ENCODE measurements at regions not wholly inside any gene's neighbourhood (a gene's known extent, or its start where the extent isn't known, plus 50 kb on each side); places are given as distances from the start of the nearest gene placed in this dataset.

DNA sequence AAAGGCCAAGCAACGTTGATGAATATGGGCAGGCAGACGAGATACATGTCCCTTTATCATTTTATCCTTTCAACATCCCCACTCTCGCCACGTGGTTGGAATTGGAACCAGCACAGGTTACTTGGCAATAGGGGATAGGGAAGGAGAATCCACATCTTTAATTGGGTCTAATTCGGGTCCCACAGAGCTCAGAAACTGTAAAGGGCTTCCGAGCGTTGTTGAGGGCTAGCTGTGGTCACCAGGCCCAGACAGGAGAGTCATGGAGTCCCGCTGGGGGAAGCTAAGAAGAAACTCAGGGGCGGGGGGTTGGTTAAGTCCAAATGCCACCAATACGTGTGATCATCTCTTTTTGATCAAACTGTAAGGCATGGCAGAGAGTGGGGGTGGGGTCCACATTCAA is 271.3 kb upstream of the ZFHX3 start:
- no peak for TF ChIP-seq EZH2 (IDR thresholded peaks at IDR 0.05; ENCODE audit: low read length, missing control alignments)
- TF ChIP-seq, protein P1, sequence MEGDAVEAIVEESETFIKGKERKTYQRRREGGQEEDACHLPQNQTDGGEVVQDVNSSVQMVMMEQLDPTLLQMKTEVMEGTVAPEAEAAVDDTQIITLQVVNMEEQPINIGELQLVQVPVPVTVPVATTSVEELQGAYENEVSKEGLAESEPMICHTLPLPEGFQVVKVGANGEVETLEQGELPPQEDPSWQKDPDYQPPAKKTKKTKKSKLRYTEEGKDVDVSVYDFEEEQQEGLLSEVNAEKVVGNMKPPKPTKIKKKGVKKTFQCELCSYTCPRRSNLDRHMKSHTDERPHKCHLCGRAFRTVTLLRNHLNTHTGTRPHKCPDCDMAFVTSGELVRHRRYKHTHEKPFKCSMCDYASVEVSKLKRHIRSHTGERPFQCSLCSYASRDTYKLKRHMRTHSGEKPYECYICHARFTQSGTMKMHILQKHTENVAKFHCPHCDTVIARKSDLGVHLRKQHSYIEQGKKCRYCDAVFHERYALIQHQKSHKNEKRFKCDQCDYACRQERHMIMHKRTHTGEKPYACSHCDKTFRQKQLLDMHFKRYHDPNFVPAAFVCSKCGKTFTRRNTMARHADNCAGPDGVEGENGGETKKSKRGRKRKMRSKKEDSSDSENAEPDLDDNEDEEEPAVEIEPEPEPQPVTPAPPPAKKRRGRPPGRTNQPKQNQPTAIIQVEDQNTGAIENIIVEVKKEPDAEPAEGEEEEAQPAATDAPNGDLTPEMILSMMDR (conservative IDR thresholded peaks at IDR 0.05 in 1 of 2, IDR thresholded peaks at IDR 0.05 in 1 of 2; ENCODE audit: low read depth in 1 of 2, low read length in 2 of 2): no peak

All from fibroblast of lung (primary cell).